OCI-M1 (cell line): ENCODE measurements at regions not wholly inside any gene's neighbourhood (a gene's known extent, or its start where the extent isn't known, plus 50 kb on each side); places are given as distances from the start of the nearest gene placed in this dataset.
"Not testable (repeated sequence)": the region's sequence is repeated elsewhere in the genome, so short reads cannot be mapped to it uniquely, and the experiment has no call there.

Experiments used
- DNase-seq: peaks from one replicate; lab custom pipeline; 2025; lab: John Stamatoyannopoulos, UW

DNA sequence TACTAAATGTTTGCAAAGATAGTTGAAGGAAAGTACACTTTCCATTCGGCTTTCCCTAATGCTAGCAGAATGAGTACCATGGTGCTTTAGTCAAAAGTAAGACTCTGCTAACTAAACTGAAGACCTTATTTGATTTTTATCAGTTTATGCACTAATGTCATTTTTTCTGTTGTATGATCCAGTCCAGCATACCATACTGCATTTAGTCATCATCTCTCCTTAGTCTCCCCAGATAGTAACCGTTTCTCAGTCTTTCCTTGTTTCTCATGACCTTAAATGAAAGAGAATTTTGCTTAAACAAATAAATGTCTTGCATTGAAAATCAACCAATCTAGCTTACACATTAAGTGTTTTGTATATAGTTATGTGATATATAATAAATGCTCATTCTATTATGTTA, 529.5 kb upstream of the SEMA3D start:
- DNase-seq, result no peak

- no peak for DNase-seq
Observed at GRCh38 chr7:85714951-85715350, 528.1 kb upstream of the SEMA3D start.

DNA sequence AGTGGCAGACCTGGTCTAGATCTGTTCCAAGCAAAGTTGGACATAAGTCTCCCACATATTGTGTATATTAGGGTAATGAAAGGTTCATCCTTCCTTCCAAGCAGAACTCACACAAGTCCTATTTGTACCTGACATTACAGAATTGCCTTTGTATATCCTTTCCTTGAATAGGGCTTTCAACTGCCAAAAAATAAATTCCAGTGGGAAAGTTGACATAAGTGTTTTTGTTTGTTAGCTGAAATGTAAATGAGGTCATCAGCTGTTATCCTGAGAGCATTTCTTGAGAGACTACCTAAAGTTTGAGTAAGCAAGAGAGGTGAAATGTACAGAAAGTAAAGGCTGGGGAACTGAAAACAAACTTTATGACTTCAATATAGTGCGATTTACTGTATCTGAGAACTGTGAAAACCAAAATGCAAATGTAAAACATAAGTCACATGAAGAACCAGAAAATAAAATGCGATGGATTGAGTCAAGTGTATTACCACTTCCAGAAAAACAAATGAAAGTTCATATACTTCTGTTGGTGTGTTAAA, 527.3 kb upstream of the SEMA3D start:
- DNase-seq, result no peak

DNA sequence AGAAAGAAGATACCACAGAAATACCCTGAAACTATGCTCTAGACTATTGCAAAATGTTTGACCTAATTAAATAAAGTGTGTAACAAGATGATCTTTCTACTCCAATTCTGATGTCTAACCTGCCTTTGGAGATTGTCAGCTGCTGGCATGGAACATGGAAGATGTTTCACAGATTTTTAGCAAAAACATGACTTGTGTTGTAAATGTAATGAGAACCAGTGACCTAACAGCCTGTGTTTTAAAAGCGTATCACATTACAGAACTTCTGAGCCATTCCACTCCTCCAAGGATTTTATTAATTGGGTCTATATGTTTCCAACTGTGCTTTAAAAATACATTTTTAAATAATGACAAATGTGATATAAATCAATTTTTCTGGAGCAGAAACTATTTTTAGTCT, 526.3 kb upstream of the SEMA3D start:
- no peak for DNase-seq

- peak; percentile 68 for DNase-seq
Observed at GRCh38 chr7:85711894-85712293, 525.0 kb upstream of the SEMA3D start.

DNA sequence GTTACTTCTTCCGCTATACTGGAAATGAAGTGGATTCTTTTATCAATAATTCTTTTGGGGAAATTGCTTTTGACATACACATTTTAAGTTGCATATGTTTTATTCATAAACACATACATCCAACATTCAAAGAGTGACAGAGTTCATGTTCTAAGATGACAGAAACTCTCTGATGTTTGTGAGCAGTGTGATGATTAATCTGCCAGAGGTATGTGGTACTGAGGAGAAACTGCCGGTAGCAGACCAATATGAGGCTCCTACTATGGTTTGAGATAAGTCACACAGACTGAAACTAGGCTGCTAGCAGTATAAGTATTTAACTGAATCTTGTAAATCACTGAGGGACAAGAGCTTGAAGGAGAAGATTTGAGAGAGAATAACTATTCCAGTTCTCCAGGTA, 524.1 kb upstream of the SEMA3D start:
- DNase-seq, result no peak

DNA sequence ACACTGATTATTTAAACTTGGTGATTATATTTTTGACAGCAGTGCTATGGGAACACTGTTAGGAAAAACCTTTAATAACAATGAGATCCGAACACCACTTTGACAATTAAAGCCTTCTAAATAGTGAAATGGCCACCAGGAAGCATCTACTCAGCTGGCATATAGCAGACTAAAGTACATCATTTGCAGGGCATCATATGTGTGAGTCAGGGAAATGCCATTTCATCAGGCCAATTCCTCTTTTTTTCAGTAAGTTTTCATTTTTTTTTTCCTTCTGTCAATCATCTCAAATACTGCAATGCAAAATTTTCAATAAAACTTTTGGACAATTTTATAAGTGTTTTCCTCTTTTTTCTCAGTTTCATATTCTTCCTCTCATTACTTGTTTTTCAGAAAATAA, 521.4 kb upstream of the SEMA3D start:
- no peak for DNase-seq

- DNase-seq, result no peak
Observed at GRCh38 chr7:85705076-85705475, 518.2 kb upstream of the SEMA3D start.

DNA sequence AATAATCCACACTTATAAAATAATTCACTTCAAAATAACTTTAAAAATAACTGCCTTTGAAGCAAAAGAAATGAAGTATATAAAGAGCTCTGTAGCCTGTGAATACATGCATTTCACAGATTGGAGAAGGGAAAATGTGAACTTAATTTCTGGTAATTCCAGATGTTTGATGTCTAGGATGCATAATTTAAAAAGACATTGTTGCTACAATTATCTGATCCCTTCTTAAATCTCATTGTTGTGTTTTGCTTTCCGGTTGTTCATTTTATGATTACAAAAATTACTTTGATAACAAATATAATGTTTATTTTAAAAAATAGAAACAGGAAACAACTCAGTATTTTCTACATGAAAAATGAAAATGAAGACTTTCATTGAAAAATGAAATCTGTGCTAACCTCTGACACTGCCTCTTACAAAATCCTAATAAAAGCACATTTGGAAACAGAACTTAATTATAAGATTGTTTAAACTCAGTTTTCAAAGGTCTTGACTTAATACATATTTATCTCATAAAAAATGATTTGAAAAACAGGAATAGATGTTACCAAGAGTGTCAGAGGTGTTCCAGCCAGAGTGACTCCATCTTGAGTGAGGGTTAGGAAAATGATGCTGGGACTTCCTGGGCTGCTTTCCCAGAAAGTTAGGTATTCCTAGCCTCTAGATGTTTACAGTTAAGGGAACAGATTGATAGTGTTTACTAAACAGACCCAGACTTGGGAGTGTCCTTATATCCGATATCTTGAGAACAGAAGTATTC, 516.6 kb upstream of the SEMA3D start:
- no peak for DNase-seq

- DNase-seq, result no peak
Observed at GRCh38 chr7:85702348-85702747, 515.5 kb upstream of the SEMA3D start.

- DNase-seq, result no peak
Observed at GRCh38 chr7:85699482-85699881, 512.6 kb upstream of the SEMA3D start.

DNA sequence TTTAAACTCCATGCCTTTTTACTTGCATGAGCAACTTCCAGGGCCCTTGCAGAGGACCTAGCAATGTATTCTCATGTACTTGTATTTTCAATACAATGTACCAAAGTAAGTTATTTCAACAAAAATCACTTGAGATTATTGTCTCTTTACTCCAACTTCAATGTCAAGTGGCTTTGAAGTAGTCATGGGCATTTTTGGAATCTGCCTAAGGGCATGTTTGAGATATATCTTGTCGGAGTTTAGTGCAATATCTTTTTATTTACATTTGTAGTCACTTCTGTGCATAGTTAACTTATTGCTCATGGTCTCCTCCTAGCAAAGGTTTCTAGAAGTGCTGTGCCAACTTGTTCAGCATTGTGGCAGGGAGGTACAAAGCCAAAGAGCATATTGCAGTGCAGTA, 508.7 kb upstream of the SEMA3D start:
- DNase-seq, result no peak

DNA sequence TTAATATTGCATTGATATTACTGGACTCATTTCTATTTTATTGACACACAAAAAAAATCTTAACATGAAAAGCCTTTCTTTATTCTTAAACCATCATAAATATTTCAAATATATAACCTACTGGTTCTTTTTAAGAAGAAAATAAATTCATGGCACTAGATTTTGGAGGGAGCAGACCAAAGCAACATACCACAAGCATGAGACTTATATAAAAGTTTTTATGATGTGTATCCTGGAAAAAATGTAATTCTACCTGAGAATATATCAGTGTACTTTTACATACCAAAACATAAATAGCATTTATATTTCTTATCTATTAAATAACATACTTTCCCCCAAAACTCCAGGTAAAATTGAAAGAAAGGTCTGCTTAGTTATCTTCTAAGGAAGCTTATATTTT, 508.2 kb upstream of the SEMA3D start:
- DNase-seq, result no peak

GRCh38 chr7:85693326-85693725, 506.5 kb upstream of the SEMA3D start:
- no peak for DNase-seq

- DNase-seq, result no peak
Observed at GRCh38 chr7:85688712-85689111, 501.9 kb upstream of the SEMA3D start.

DNA sequence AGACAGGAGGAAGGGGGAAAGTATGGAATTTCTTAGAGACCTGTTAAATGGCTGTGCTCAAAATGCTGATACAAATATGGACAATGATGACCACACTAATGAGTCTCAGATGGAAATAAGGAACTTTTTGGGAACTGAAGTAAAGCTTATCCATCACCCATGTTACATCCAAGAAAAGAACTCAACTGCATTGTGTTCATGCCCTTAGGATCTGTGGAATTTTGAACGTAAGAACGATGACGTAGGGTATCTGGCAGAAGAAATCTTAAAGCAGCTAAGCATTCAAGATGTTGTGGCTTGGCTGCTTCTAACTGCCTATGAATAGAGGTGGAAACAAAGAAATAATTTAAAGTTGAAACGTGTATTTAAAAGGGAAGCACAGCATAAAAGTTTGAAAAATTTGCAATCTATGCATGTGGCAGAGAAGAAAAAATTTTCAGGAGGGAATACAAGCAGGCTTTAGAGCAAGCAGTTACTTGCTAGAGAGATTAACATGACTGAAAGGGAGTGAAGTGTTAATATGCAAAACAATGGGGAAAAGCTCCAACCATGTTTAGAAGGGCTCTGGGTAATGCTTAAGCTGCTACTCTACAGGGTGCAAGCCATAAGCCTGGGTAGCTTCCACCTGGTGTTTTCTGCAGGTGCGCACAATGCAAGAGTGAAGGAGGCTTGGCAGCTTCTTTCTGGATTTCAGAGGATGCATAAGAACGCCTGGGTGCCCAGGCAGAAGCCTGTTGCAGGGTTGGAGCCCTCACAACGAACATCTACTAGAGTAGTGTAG, 499.7 kb upstream of the SEMA3D start:
- DNase-seq, result no peak

- no peak for DNase-seq
Observed at GRCh38 chr7:85685901-85686300, 499.0 kb upstream of the SEMA3D start.

DNA sequence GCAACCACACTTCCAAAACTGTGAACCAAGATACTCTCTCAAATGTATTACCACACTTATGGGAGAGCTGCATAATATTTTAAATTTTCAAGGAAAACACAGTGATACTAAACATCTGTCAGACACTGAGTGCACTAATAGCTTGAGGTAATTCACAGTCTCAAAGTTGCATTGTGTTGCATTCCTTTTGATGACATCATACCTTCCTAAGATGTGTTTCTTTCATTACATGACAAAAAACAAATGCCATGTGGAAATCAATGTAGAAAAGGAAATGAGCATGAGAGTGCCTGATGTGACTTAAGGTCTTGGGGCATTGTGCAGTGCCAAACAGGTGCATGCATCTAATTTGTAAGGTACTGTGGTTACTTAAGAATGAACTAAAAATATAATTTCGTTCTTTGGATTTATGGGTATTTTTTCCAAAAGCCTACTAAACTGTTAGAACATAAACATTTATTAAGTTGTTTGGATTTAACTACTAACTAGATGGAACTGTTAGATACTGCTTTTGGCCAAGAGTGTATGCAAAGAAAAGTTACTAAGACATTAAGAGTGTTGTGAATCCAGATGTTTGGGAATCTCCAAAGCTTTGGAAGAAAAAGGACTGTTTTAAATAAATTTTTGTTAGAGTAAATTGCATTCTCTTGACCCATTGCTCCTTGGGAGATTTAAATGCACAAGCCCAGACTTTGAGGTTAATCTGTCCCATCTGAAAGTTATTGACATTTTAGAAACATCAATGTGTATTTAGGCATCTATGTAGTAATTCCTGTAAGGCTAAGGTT, 496.2 kb upstream of the SEMA3D start:
- no peak for DNase-seq

- DNase-seq, result no peak
Observed at GRCh38 chr7:85681241-85681640, 494.4 kb upstream of the SEMA3D start.

DNA sequence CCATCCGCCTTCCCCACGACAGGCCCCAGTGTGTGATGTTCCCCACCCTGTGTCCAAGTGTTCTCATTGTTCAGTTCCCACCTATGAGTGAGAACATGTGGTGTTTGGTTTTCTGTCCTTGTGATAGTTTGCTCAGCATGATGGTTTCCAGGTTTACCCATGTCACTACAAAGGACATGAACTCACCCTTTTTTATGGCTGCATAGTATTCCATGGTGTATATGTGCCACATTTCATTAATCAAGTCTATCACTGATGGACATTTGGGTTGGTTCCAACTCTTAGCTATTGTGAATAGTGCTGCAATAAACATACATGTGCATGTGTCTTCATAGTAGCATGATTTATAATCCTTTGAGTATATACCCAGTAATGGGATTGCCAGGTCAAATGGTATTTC, 488.2 kb upstream of the SEMA3D start:
- not testable (repeated sequence) for DNase-seq

DNA sequence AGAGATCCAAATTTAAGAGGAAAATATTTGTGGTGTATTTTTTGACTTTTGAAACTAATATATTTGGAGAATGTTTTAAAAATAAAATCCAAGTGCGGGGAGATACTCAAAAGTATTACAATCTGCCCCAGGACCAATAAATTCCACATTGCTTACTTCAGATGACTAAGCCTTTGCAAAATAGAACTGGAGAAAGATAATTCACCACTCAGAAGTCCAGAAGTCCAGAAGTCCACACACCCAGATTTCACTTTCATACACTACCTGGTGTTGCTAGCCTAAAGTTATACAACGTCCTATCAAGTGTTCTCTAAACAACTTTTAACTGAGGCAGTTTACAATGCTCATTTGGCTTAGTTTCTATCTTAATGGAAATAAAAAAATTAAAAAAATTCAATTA, 487.0 kb upstream of the SEMA3D start:
- DNase-seq, result no peak

GRCh38 chr7:85669225-85669624, 482.4 kb upstream of the SEMA3D start:
- no peak for DNase-seq

DNA sequence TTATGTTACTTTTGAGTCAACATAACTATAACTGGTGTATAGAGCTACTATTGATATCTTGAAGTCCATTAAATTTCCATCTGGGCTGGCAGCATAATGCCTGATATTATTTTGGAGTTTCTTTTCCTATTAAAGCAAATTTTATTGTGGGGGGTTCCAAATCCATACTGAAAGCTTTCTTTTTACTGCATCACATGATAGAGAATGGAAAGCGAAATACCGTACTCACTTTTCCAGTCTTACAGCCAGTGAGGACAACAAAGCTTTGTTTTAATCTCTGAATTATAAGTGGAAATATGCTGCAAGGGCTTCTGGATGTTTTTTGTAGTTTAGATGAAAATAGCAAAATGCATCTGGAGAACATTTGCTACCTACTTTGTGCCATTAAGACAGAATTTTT, 477.5 kb upstream of the SEMA3D start:
- no peak for DNase-seq
